IMR-90 (cell line): ENCODE measurements at regions not wholly inside any gene's neighbourhood (a gene's known extent, or its start where the extent isn't known, plus 50 kb on each side); places are given as distances from the start of the nearest gene placed in this dataset.

ENCODE experiments used
- BHLHE40 ChIP-seq: fragments of 150-350 bp; IDR thresholded peaks from 2 replicates; pipeline ENCODE4 v1.6.1; 2016; ENCODE audit warnings: mild to moderate bottlenecking, low read depth, low read length
- FOS ChIP-seq: fragments of 150-350 bp; IDR thresholded peaks from 2 replicates; pipeline ENCODE4 v1.6.1; 2016; ENCODE audit warnings: low read depth, low read length
- POLR2A ChIP-seq: IDR thresholded peaks from 2 replicates; pipeline ENCODE4 v1.6.1; 2012; ENCODE audit warnings: mild to moderate bottlenecking, low read depth, low read length
- SMC3 ChIP-seq: fragments of 150-350 bp; IDR thresholded peaks from 2 replicates; pipeline ENCODE4 v1.6.1; 2016; ENCODE audit warnings: low read depth, mild to moderate bottlenecking, antibody characterized with exemption, low read length, moderate library complexity
- TF ChIP-seq, protein P1 (sequence below): conservative IDR thresholded peaks from 2 replicates; pipeline ENCODE4 v1.5.1; 2012; ENCODE audit warnings: mild to moderate bottlenecking, low read depth, low read length, improper control_type of control experiment

GRCh38 chrX:79270401-79270800 lies 96.7 kb downstream of the ITM2A start:
- no peak for TF ChIP-seq POLR2A
- TF ChIP-seq SMC3: no peak
- TF ChIP-seq, protein P1, sequence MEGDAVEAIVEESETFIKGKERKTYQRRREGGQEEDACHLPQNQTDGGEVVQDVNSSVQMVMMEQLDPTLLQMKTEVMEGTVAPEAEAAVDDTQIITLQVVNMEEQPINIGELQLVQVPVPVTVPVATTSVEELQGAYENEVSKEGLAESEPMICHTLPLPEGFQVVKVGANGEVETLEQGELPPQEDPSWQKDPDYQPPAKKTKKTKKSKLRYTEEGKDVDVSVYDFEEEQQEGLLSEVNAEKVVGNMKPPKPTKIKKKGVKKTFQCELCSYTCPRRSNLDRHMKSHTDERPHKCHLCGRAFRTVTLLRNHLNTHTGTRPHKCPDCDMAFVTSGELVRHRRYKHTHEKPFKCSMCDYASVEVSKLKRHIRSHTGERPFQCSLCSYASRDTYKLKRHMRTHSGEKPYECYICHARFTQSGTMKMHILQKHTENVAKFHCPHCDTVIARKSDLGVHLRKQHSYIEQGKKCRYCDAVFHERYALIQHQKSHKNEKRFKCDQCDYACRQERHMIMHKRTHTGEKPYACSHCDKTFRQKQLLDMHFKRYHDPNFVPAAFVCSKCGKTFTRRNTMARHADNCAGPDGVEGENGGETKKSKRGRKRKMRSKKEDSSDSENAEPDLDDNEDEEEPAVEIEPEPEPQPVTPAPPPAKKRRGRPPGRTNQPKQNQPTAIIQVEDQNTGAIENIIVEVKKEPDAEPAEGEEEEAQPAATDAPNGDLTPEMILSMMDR: no peak
- no peak for TF ChIP-seq BHLHE40
- no peak for TF ChIP-seq FOS
